Fibroblast of lung (primary cell): ENCODE measurements at regions not wholly inside any gene's neighbourhood (a gene's known extent, or its start where the extent isn't known, plus 50 kb on each side); places are given as distances from the start of the nearest gene placed in this dataset.
A peak's percentile ranks its signal among the peaks of the same experiment; 100 is the strongest.

Source experiments
- DNase-seq, 2 donors: peaks; one replicate each; pipeline versions ENCODE4 v3.0.0 to v3.0.0-alpha.2; 2010; ENCODE audit warnings: low read depth in 2 of 2
- H2AFZ ChIP-seq: 2 replicates; pipeline ENCODE4 v1.5.1; 2012; ENCODE audit warnings: low read length, control low read depth, inconsistent platforms
- H3K27ac ChIP-seq: 2 replicates; pipeline ENCODE4 v1.5.1; 2011; ENCODE audit warnings: low read length, control low read depth; ENCODE audit not compliant: insufficient read depth
- H3K27me3 ChIP-seq: 2 replicates; pipeline ENCODE4 v1.5.1; 2011; ENCODE audit warnings: mild to moderate bottlenecking, low read length; ENCODE audit not compliant: control insufficient read depth, insufficient read depth
- H3K36me3 ChIP-seq: 2 replicates; pipeline ENCODE4 v1.5.1; 2011; ENCODE audit warnings: low read length; ENCODE audit not compliant: control insufficient read depth, insufficient read depth
- H3K4me1 ChIP-seq: 2 replicates; pipeline ENCODE4 v1.5.1; 2011; ENCODE audit warnings: low read length; ENCODE audit not compliant: control insufficient read depth, insufficient read depth; ENCODE audit errors: extremely low read depth
- H3K4me2 ChIP-seq: 2 replicates; pipeline ENCODE4 v1.5.1; 2011; ENCODE audit warnings: low read length, control low read depth; ENCODE audit not compliant: insufficient read depth; ENCODE audit errors: extremely low read depth
- H3K4me3 ChIP-seq, 4 experiments: fragments of 200-600 bp in 1 of 4; sonication (generic) in 1 of 4; replicated peaks in 1 of 4; 2 replicates each; pipeline ENCODE4 v1.5.1; 2011 to 2016; ENCODE audit warnings: low read length in 4 of 4, low read depth in 3 of 4, mild to moderate bottlenecking in 3 of 4, control low read depth in 2 of 4, inconsistent platforms in 1 of 4, mixed read lengths in 1 of 4; ENCODE audit not compliant: insufficient read depth in 1 of 4; ENCODE audit errors: control extremely low read depth in 1 of 4
- H3K79me2 ChIP-seq: 2 replicates; pipeline ENCODE4 v1.5.1; 2012; ENCODE audit warnings: mild to moderate bottlenecking, low read length, inconsistent platforms; ENCODE audit not compliant: control insufficient read depth, insufficient read depth
- H3K9ac ChIP-seq: 2 replicates; pipeline ENCODE4 v1.5.1; 2011; ENCODE audit warnings: mild to moderate bottlenecking, low read length, control low read depth; ENCODE audit not compliant: insufficient read depth
- H3K9me3 ChIP-seq: 2 replicates; pipeline ENCODE4 v1.5.1; 2012; ENCODE audit warnings: low read depth, low read length; ENCODE audit not compliant: control insufficient read depth, insufficient read depth
- H4K20me1 ChIP-seq: 2 replicates; pipeline ENCODE4 v1.5.1; 2011; ENCODE audit warnings: low read length; ENCODE audit not compliant: control insufficient read depth, insufficient read depth; ENCODE audit errors: extremely low read depth
- EZH2 ChIP-seq: IDR thresholded peaks from 2 replicates; pipeline ENCODE4 v1.5.1; 2012; ENCODE audit warnings: low read length, control low read depth, mild to moderate bottlenecking; ENCODE audit errors: missing control alignments
- TF ChIP-seq, protein P1 (sequence below), 2 donors: IDR thresholded peaks in 1 of 2; conservative IDR thresholded peaks in 1 of 2; 1 replicate in 1 of 2; 2 replicates in 1 of 2; pipeline ENCODE4 v1.5.1; 2011 to 2012; ENCODE audit warnings: low read length in 2 of 2, control low read depth in 1 of 2, inconsistent platforms in 1 of 2, low read depth in 1 of 2, mild to moderate bottlenecking in 1 of 2

DNA sequence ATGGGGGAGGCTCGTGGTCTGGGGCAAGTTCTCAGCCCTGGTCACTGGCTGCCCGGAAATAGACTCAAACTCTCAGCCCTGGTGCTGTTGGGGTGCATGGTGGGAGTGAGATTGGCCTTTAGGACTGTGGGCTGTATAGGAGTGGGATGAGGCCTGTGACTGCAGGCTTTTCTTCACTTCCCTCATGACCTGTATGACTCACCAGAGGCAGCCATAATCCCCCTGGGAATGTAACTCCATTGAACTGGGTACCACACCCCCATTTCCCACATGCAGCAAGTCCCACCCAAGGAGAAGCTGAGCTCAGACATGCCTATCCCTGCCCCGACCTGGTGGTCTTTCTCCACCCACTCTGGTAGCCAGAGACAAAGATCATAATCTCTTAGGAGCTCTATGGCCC is 177.7 kb upstream of the OSR1 start:
- Histone ChIP-seq H3K4me3 (no peak overlapping the region), H3K4me1 (peaks cover 15% of the 10 kb centered on the region), H3K27ac (no peak overlapping the region), H3K9me3 (no peaks in the 10 kb centered on the region), H3K4me2 (no peak overlapping the region), H3K79me2 (no peaks in the 10 kb centered on the region), H3K27me3 (no peaks in the 10 kb centered on the region), H3K36me3 (no peaks in the 10 kb centered on the region), H4K20me1 (no peaks in the 10 kb centered on the region), H2AFZ (no peak overlapping the region), H3K9ac (no peak overlapping the region)
- no peak for TF ChIP-seq EZH2
- TF ChIP-seq, protein P1, sequence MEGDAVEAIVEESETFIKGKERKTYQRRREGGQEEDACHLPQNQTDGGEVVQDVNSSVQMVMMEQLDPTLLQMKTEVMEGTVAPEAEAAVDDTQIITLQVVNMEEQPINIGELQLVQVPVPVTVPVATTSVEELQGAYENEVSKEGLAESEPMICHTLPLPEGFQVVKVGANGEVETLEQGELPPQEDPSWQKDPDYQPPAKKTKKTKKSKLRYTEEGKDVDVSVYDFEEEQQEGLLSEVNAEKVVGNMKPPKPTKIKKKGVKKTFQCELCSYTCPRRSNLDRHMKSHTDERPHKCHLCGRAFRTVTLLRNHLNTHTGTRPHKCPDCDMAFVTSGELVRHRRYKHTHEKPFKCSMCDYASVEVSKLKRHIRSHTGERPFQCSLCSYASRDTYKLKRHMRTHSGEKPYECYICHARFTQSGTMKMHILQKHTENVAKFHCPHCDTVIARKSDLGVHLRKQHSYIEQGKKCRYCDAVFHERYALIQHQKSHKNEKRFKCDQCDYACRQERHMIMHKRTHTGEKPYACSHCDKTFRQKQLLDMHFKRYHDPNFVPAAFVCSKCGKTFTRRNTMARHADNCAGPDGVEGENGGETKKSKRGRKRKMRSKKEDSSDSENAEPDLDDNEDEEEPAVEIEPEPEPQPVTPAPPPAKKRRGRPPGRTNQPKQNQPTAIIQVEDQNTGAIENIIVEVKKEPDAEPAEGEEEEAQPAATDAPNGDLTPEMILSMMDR (conservative IDR thresholded peaks at IDR 0.05 in 1 of 2, IDR thresholded peaks at IDR 0.05 in 1 of 2; ENCODE audit: low read depth in 1 of 2, low read length in 2 of 2): no peak
- no peak for DNase-seq

DNA sequence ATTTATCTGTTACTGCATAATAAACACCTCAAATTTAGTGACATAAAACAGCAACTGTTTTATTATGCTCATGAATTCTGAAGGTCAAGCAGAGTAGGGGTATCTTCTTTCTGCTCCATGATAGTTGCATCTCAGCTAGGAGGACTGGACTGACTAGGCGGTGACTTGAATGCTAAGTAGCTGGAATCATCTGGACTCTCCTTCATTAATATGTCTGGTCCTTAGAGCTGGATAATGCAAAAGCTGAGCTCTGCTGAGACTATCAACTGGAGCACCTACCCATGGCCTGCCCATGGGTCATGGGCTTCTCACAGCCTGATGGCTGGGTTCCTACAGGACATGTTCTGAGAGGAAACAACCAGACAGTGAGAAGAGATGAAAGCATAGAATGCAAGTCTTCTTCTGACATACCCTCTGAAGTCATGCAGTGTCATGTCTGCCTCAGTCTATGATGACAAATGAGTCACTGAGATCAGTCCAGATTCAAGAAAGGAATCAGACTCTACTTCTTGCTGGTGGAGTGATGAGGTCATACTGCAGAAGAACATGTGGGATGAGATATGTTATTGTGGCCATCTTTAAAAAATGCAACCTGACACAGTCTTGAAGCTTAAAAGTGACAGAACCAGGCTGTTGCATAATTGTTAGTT is 174.2 kb upstream of the OSR1 start:
- Histone ChIP-seq H3K9me3 (no peaks in the 10 kb centered on the region), H3K27me3 (no peaks in the 10 kb centered on the region), H3K4me1 (no peaks in the 10 kb centered on the region), H2AFZ (no peak overlapping the region), H4K20me1 (no peaks in the 10 kb centered on the region), H3K9ac (no peak overlapping the region), H3K36me3 (no peaks in the 10 kb centered on the region), H3K27ac (no peak overlapping the region), H3K4me2 (no peak overlapping the region), H3K4me3 (no peak overlapping the region), H3K79me2 (no peaks in the 10 kb centered on the region)
- DNase-seq: peak; percentile 20 to 61
- no peak for TF ChIP-seq EZH2
- TF ChIP-seq, protein P1 (conservative IDR thresholded peaks at IDR 0.05 in 1 of 2, IDR thresholded peaks at IDR 0.05 in 1 of 2; ENCODE audit: low read depth in 1 of 2, low read length in 2 of 2): no peak

DNA sequence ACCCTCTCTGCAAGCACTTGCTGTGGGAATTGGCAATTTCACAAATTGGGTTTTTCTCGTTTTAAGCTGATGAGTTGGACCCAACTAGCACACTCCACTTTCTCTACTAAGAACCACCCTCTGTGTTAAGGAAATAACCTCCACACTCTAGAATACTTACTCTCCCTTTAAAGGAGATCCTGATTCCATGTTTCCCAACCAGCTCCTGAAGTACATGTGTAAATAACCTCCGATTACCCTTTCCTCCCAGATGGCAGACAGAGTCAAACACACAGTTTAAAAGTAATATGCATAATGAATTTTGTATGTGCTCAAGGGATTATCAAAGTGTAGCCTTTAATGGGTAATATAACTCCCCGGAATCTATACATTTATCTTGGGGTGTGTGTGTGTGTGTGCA is 171.3 kb upstream of the OSR1 start:
- Histone ChIP-seq H2AFZ (no peak overlapping the region), H4K20me1 (no peaks in the 10 kb centered on the region), H3K27me3 (no peaks in the 10 kb centered on the region), H3K27ac (no peak overlapping the region), H3K79me2 (no peaks in the 10 kb centered on the region), H3K36me3 (no peaks in the 10 kb centered on the region), H3K9me3 (no peaks in the 10 kb centered on the region), H3K4me3 (no peak overlapping the region), H3K9ac (no peak overlapping the region), H3K4me1 (no peaks in the 10 kb centered on the region), H3K4me2 (no peak overlapping the region)
- TF ChIP-seq, protein P1 (conservative IDR thresholded peaks at IDR 0.05 in 1 of 2, IDR thresholded peaks at IDR 0.05 in 1 of 2; ENCODE audit: low read depth in 1 of 2, low read length in 2 of 2): no peak
- TF ChIP-seq EZH2: no peak
- no peak for DNase-seq
